ENCODE measurements at regions not wholly inside any gene's neighbourhood (a gene's known extent, or its start where the extent isn't known, plus 50 kb on each side); places are given as distances from the start of the nearest gene placed in this dataset.

DNA sequence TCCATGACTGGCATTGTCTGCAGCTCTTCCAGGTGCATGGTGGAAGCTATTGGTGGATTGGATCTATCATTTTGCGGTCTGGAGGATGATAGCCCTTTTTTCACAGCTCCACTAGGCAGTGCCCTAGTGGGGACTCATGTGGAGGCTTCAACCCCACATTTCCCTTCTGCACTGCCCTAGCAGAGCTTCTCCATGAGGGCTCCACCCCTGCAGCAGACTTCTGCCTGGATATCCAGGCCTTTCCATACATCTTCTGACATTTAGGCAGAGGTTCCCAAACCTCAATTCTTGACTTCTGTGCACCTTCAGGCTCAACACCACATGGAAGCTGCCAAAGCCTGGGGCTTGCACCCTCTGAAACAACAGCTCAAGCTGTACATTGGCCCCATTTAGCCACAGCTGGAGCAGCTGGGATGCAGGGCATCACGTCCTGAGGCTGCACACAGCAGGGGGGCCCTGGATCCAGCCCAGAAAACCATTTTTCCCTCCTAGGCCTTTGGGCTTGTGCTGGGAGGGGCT lies 800.2 kb upstream of the MIR17HG start:
- TF ChIP-seq YY1 (IDR thresholded peaks at IDR 0.05; ENCODE audit: insufficient read depth, insufficient read length) (no peak), ZNF274 (IDR thresholded peaks at IDR 0.05; ENCODE audit: low read depth, low read length) (no peak)
